GM21576 (cell line): ENCODE measurements at regions not wholly inside any gene's neighbourhood (a gene's known extent, or its start where the extent isn't known, plus 50 kb on each side); places are given as distances from the start of the nearest gene placed in this dataset.
"Not testable (repeated sequence)": the region's sequence is repeated elsewhere in the genome, so short reads cannot be mapped to it uniquely, and the experiment has no call there.

ENCODE experiments used
- ATAC-seq: cut with Tn5 transposase; IDR thresholded peaks from one replicate; pipeline ENCODE4 v1.9.1; 2021; ENCODE audit warnings: mild to moderate bottlenecking, moderate library complexity; ENCODE audit not compliant: unreplicated experiment

- peak; percentile 78 for ATAC-seq
Observed at GRCh38 chr17:30731210-30732132, 93.0 kb downstream of the CRLF3 start.

- ATAC-seq = not testable (repeated sequence)
Observed at GRCh38 chr17:30730837-30731209, 93.7 kb downstream of the CRLF3 start.

DNA sequence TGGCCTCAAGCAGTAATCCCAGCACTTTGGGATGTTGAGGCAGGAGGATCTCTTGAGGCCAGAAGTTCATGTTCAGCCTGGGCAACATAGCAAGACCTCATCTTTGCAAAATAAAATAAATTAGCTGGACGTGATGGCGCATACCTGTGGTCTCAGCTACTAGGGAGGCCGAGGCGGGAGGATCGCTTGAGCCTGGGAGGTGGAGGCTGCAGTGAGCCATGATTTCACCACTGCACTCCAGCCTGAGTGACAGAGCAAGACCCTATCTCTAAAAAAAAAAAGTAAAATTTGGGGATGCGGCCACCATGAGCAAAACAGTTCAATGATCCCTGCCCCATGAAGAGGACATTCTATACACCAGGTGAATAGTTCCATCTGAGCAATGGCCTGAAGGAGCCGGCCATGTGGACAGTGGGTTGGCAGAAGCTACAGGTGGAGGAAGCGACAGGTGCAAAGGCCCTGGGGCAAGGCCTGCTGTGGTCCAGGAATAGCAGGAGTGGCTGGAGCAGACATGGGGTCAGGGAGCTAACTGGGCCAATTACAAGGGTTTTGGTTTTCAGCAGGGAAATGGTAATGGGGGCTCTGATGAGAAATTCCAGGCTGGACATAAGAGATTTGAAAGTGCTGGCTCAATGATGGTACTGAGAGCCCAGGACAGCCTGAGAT lies 94.2 kb downstream of the CRLF3 start:
- ATAC-seq = not testable (repeated sequence)

DNA sequence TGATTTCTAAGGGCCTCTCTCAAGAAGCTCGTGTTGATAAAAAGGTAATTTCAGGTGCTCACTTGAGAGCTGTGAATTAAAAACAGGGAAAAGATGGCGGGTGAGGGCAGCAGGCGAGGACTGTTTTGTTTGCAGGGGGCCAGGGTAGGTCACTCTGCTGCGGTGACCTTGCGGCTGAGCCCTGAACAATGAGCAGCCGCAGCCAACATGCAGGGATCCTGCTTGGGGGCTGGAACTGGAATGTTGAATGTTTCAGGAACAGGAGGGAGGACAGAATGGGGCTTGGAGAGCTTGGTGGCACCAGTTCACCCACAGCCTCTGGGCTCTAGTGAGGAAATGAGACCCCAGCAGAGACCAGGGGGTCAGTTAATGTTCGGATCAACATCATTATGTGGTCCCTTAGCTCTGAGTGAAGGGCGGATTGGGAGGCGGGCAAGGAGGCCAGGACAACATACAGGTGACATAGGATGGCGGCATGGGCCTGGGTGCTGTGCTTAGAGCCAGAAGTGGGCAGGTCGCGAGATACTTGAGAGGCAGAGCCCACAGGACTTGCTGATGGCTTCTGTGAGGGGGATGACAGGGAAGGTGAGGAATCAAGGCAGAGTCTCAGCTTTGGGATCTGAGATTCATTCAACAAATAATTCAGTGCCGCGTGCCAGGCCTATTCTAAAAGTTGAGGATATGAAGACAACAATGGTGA lies 94.9 kb downstream of the CRLF3 start:
- ATAC-seq = not testable (repeated sequence)

DNA sequence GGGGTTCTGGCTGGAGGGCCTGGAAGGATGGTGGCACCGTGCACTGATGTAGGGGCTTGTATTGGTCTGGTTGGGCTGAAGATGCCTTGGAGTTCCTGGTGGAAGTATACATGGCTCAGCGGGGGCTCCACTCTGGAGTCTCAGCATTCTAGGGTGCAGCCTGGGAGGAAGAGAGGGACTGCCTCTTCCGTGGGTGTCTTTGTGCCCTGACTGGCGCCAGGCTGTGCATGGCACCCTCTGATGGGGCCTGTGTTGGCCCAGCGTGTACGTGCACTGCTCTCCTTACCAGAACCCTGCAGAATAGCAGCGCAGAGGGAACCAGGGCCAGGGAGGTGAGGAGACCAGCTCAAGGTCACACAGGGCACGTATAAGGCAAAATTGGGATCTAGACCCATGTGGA lies 97.0 kb downstream of the CRLF3 start:
- ATAC-seq = not testable (repeated sequence)

GRCh38 chr17:30726734-30727133 lies 97.8 kb downstream of the CRLF3 start:
- ATAC-seq = not testable (repeated sequence)

- not testable (repeated sequence) for ATAC-seq
Observed at GRCh38 chr17:30726310-30726709, 98.2 kb downstream of the CRLF3 start.

GRCh38 chr17:30724034-30724650 lies 100.3 kb downstream of the CRLF3 start:
- ATAC-seq = not testable (repeated sequence)

DNA sequence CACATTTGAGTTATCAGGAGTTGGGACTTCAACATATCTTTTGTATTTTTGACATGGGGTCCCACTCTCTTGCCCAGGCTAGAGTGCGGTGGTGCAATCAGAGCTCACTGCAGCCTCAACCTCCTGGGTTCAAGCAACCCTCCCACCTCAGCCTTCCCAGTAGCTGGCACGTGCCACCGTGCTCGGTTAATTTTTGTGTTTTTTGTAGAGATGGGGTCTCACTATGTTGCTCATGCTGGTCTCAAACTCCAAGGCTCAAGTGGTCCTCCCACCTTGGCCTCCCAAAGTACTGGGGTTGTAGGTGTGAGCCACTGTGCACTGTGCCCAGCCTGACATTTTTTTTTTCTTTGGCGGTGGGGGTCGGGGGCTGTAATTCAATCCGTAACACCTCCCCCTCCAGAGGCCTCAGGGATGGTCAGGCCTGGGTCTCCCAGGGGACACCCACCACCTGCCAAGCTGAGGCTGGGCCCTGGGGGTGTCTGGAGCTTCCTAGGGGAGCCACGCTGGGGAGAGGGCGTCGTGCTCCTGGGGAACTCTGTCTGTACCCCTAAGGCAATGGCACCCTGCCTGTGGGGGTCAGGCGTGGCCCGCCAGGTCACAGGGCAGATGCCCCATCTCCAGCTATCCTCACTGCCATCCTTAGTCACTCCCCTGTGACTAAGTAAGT lies 102.2 kb downstream of the CRLF3 start:
- ATAC-seq = not testable (repeated sequence)

GRCh38 chr17:30720971-30721370 lies 103.5 kb downstream of the CRLF3 start:
- not testable (repeated sequence) for ATAC-seq

GRCh38 chr17:30720013-30720471 lies 104.5 kb downstream of the CRLF3 start:
- ATAC-seq = no peak

DNA sequence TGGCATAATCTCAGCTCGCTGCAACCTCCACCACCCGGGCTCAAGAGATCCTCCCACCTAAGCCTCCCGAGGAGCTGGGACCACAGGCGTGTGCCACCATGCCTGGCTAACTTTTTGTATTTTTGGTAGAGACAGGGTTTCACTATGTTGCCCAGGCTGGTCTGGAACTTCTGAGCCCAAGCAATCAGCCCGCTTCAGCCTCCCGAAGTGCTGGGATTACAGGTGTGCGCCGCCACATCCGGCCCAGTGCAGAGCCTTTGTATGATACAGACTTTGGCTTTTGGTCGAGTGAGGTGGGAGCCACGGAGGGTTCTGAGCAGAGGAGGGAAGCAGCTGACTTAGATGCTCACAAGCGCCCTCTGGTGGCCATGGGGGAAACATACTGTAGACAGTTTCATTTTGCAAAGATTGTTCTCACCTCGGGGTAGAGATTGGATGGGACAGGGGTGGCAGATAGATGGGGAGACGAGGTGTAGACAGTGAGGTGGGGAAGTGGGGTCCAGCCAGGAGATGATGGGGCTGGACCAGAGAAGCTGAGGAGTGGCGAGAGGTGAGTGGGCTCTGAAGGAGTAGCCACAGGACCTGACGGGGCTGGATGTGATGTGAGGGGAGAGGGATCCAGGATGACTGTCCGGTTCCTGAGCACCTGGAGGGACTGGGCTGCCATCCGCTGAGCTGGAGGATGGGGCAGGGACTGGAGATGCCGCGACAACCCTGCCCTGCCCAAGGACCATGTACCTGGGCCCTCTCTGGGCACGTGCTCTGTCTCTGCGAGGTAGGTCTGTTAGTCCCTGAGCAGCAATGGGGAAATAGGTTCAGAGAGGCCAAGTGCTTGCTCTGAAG lies 105.1 kb downstream of the CRLF3 start:
- ATAC-seq = not testable (repeated sequence)

- not testable (repeated sequence) for ATAC-seq
Observed at GRCh38 chr17:30718691-30719090, 105.8 kb downstream of the CRLF3 start.

DNA sequence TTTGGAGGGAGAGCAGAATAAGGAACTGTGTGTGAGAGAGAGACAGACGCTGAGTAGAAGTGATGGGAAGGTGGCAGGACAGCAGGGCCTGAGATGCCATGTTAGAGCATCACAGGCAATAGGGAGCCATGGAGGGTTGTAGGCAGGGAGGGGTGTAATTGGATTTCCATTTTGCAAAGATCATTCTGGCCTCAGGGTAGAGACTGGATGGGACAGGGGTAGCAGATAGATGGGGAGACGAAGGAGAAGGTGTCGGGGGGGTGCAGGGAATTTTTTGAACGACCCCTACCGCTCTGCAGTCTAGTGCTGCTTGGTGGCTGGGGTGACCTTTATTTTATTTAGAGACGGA lies 106.4 kb downstream of the CRLF3 start:
- ATAC-seq = not testable (repeated sequence)

DNA sequence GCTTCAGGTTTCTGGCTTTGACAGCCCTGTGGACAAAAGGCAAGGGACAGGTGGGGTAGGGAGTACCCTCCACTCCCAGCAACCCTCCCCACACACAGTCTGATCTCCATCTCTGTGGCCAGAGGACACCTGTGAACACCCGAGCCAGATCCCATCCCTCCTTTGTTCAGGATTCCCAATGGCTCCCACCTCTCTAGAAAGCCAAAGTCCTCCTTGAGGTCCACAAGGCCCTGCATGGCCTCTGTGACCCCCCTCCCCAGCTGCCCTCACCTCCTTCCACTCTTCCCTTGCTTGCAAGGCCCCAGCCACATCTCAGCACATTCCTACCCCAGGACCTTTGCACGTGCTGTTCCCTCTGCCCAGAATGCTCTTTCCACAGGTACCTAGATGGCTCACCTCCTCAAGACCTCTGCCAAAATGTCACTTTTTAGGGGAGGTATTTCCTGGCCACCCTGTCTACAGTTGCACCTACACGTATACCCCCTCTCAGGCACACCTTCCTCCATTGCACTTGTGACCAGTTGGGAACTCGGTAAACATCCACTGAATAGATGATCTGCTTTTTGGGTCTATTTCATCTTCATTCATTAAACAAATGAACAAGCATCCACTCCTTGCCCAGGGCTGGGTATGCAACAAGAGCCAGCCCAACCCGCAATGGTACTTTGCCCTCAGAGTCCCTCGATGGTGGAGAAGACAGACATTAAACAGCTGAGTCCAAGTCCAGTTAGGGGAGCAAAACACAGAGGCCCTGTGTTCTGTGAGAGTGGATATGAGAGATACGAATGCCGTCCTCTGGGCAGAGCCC lies 107.0 kb downstream of the CRLF3 start:
- no peak for ATAC-seq

- no peak for ATAC-seq
Observed at GRCh38 chr17:30716461-30717290, 107.8 kb downstream of the CRLF3 start.

GRCh38 chr17:30714825-30715622 lies 109.5 kb downstream of the CRLF3 start:
- not testable (repeated sequence) for ATAC-seq
